NCI-H345 treated with DMSO at 0.1 percent for 48 hours (cell line): ENCODE measurements at regions not wholly inside any gene's neighbourhood (a gene's known extent, or its start where the extent isn't known, plus 50 kb on each side); places are given as distances from the start of the nearest gene placed in this dataset.
"Not testable (repeated sequence)": the region's sequence is repeated elsewhere in the genome, so short reads cannot be mapped to it uniquely, and the experiment has no call there.

Experiments
- DNase-seq: peaks from one replicate; lab custom pipeline; 2025; ENCODE audit not compliant: unreplicated experiment; lab: John Stamatoyannopoulos, UW

DNA sequence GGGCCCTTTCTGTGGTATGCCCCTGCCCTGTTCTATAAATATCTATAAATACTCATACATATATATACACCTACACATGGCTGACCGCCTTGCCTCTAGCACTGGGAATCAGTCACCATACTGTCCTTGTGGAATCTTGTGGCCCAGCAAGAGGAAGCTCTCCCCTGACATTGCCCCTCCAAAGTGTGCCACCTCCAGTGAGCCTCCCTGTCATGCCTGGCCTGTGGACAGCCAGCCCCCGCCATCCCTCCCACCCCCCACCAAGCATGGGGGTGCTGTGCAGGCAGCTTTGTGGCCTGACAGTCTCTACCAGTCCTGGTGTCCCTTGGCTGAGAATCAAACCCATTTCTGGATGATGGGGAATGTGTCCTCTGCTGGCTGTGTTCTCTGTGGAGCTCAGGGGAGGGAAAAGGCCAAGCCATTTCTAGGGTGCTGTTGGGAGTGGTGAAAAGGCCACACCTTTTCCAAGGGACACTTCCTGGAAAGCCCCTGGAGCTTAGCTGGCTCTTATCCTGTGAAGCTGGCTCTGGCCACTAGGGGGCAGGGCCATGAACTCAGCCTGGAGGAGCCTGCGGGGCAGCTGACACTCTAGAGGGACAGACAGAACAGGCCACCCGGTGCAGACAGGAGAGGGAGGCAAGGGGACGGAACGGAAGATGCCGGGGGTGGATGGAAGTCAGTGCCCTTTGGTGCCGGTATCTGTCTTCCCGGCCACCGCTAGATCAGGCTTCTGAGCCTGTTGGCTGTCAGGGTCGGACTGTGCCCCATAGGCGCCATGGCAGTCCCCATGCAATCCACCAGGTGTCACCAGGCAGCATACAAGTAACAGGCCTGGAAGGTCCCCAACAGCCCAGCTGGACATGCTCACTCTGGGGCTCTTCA, 167.2 kb downstream of the TBC1D2B start:
- peak; percentile 10 for DNase-seq

DNA sequence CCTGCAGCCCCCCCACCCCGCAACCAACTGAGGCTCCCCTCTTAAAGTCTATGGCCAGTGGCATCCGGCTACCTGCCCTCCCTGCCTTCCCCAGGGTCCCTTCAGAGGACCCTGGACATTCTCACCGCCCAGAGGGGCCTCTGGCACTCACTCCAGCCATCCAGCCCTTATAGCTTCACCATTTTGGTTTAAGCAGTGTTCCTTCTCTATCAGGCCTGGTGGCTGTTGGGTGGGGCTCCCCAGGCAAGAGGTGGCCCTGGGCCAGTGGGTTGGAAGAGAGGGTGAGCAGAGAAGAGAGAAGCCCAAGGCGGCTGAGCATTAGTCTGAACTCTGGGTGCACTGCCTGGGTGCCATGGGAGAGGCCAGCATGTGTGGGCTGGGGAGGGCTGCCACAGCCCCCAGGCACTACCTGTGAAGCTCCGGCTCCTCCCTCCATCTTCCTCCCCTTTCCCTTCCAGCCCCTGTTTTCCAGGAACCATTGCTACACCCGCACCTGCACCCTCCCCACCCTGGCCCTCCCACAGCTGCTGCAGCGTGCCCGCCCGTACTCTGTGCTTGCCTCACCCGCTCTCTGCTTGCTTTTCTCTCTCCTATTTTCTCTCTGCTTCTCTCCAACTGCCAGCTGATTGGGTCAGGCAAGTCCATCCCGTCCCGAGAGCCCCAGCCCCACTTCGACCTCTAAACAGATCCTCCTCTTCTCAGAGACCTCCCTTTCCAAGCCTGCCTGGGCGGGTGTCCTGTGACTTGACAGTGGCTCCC, 168.2 kb downstream of the TBC1D2B start:
- DNase-seq: no peak

DNA sequence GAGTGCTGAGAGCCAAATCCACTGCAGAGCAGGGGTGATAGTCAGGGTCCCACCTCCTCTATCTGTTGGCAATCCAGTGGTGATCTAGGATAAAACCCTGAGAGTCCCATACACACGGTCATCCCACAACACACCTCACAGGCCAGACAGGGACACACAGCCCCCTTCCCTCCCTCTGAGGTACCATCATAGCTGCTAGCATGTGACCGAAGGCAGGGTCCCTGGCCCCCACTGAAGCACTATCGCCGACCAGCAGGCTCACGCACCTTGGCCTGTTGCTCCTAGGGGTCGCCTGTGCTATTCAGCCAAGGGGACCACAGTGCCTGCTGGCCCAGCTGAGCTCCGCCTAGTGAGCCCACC, 168.8 kb downstream of the TBC1D2B start:
- not testable (repeated sequence) for DNase-seq

DNA sequence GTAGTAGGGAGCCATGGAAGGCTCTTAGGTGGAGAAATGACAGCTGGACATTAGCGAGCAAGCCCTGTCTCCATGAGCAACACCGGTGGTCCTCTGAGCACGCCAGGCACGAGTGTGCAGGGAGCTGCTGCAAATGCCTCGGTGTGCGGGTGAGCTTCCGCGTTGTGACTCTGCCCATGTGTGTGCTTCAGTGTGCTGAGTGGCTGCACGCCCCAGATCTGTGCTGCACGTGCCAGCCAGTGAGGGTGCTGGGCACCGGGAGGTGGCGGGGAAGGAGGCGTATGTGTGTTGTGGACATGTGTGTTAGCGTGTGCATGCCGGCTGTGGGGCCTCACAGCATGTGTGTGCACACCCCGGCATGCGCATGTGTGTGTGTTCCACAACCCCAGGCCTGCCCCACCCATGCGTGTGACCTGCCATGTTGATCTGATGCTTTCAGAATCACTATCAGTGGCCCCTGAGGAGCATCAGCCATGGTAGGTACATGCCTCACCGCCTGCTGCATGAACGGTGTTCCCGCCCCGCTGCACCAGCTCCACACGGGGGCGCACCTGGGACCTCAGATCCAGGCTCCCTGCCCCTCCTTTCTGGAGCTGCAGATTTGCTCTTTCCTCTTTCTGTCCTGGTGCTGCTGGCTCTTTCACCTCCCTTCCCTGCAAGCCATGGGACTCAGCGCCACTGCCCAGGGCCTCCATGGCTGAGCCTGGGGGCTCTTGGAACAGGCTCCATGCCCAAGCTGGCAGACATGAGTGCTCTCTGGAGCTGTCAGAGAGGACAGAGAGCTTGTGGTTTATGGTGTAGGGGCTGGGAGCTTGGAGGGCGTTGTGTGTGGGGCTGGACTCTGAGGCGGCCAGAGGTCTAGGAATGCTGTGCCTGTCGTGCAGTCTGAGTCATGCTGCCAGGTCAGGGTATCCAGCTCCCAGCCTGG, 169.4 kb downstream of the TBC1D2B start:
- peak; percentile 2 for DNase-seq

DNA sequence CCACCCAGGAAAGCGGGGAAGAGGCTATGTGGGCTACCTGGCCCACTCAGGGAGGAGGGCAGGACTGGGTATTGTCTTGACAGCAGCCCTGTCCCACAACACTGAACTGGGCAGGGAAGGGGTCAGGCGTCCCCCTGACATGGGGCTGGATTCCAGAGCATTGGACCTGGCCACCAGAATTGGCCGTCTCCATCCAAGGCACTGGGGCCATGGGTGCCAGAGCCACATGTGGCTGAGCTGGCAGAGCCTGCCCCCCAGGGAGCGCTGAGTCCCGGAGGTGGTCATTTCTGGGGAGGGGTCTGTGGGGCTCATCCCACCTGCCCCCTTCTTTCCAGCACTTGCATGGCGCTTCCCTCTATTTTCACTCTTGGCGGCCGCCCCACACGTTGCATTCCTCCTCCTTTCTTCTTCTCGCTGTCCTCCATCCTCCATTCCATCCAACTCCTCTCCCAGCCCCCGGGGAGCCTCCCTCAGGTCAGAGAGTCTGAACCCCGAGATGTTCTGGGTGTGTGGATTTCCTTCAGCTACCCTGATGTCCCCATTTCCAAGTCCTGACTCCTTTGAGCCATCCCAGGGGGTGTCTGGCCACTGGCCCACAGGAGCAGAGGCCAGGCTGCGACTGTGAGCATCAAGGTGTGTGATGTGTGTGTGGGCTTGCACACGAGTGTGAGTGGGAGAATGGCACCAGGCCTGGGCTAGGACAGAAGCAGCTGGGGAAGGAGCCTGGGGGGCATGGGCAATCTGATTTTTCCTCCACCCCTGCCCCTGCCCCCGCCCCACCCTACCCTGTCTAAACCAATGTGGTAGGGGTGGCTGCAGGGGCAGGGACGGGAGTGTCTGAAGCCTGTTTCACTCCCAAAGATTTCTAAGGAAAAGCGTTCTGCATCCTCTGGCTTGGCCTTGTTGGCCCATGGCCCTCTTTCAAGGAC, 171.2 kb downstream of the TBC1D2B start:
- not testable (repeated sequence) for DNase-seq

DNA sequence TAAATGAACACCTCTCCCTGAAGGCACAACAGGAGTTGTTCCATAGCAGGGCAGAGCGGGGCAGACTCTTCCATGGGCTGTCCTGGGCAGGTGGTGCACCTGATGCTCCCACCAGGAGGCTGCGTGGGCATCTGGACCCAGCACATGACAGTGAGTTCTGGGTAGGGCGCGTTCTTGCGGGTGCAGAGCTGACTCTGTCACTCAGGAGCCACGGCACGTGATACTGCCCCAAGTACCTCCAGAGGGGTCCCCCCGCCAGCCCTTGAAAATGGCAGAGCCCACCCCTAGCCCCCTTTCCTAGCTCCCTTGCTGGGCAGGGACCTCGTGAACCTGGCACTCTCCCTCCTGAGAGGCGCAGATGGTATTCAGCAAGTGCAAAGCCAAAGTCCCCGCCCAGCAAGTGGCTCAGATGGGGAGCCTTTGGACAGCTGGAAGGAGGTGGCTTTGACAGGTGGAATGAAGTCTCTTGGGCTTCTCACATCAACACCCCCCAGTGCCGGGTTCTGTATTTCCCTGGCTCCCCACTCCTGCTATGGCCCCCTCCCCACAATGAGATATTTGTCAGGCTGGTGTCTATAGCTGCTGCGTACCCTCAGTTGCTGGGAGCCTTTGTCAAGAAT, 172.1 kb downstream of the TBC1D2B start:
- DNase-seq: no peak

DNA sequence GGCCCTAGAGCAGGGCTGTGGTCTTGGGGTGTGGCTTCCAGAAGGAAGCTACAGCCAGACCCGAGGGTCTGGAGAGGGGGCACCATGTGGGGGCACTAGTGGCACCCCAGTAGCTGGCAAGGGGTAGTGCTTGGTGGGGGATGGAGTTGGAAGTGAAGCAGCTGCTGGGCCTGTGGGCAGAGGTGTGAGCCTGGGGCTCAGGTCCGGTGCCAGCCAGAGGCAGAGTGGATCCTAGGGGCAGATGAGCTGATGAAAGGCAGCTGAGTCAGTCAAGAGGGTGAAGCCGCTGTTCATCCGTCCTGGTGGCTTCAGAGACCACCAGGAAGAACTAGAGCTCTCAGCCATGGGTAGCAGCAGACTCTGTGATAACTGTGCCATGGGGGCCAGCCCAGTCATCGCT, 172.6 kb downstream of the TBC1D2B start:
- no peak for DNase-seq

DNA sequence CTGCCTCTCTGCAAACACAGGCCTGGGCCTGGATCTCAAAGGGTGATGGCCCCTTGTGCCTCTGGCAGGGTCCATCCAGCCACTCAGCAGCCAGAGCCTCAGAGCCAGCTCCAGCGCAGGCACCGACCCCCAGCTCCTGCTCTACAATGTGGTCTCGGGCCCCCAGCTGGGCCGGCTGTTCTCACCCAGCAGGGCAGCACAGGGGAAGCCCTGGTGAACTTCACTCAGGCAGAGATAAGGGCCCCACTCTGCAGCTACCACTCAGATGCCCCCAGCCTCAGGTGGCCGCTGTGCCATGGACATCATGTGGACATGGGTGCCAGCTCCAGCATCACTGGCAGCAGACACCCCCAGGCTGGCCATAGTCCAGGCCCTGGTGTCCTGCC, 173.1 kb downstream of the TBC1D2B start:
- DNase-seq: no peak

DNA sequence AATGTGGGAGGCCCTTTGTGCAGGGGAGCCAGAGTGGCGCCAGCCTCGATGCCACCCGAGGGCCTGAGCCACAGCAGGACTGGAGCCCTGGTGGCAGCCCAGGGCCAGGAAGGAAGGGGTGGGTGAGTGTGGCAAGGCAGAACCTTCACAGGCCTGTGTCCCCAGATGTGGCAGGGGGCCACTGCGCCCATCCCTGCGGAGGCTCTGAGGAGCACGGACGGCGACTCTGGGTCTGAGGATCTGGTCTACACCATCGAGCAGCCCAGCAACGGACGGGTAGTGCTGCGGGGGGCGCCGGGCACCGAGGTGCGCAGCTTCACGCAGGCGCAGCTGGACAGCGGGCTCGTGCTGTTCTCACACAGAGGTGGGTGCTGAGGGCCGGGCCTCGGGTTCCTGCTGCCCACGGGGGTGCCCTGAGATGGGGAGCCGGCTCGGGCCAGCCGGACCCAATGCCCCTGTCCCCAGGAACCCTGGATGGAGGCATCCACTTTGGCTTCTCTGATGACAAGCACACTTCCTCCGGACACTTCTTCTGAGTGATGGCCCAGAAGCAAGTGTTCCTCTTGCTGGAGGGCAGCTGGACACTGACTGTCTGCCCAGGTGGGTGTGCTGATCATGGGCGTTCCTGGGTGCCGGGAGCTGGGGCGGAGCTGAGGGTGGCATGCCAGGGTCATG, 173.6 kb downstream of the TBC1D2B start:
- DNase-seq: not testable (repeated sequence)

DNA sequence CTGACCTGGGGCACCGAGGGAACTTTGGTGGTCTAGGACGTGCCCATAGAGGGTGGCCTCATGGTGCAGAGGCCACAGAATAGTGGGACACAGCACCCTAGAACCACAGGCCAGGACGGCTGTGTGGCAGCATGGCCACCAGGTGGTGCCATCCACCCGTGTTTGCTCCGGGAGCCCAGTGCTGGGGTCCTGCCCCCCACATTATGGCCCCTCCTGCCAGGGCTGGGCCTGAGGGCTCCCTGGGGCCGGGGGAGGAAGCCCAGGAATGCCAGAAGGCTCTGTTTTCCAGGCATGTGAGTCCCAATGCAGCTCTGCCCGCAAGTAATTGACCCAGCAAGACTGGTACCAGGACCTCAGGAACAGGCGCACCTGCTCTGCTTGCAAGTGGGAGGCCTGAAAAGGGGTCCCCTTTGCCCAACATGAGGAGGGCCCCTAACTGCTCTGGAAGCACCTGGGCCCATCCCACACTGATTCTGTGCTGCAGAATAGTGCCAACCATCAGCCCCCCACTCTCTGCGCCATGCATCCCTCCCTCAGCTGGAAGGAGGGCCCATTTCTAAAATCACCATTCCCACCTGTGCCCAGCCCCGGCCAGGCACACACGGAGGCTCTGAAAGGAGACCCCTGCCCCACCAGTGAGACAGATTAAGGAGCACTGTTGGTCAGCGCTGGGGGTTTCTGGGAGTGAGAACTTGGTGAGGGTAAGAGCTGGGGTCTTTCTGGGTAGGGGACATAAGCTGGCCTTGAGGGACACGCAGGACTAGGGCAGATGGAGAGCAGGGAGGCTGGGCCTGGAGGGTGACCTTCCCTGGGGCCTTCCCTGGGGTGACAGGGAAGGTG, 174.4 kb downstream of the TBC1D2B start:
- not testable (repeated sequence) for DNase-seq

DNA sequence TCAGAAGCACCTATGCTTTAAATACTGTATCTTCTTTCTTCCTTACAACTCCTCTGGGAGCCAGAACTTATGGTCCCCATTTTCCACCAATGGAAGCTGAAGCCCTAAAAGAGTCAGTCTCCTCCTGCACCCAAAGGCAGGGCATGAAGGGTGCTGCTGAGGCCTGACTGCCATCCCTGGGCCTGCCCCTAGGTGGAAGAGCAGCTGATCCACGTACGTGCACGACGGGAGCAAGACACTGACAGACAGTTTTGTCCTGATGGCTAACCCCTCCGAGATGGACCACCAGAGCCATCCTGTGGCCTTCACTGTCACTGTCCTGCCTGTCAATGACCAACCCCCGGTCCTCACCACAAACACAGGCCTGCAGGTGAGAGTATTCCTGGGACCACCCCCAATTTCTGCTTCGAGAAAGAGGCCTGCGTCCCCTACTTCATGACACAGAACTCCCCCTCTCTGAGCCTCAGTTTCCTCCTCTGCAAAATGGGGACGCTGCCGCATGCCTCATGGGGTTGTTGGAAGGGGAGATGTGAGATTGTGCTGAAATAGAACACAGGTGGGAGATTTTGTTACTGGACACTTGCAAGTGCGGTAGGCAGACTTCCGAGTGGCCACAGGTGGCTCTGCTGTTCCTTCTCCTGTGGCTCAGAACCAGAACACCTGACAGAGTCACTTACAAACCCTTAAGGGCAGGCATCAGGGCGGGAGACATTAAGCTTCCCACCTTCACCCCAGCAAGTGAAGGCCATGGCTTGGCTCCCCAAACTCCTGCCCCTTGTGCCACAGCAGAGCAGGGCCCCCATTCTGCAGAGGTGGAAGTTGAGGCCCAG, 175.4 kb downstream of the TBC1D2B start:
- DNase-seq: no peak

DNA sequence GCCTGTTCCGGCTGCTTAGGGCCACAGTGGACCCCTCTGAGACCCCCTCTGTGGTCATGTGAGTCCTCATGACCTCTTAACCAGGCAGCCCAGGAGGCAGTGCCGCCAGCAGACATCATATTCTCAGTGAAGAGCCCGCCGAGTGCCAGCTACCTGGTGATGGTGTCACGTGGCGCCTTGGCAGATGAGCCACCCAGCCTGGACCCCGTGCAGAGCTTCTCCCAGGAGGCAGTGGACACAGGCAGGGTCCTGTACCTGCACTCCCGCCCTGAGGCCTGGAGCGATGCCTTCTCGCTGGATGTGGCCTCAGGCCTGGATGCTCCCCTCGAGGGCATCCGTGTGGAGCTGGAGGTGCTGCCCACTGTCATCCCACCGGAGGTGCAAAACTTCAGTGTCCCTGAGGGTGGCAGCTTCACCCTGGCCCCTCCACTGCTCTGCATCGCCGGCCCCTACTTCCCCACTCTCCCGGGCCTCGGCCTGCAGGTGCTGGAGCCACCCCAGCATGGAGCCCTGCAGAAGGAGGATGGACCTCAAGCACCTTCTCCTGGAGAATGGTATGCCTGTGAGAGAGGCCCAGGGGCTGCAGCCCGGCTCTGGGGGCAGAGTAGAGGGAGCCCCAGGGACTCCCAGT, 176.1 kb downstream of the TBC1D2B start:
- DNase-seq: no peak

DNA sequence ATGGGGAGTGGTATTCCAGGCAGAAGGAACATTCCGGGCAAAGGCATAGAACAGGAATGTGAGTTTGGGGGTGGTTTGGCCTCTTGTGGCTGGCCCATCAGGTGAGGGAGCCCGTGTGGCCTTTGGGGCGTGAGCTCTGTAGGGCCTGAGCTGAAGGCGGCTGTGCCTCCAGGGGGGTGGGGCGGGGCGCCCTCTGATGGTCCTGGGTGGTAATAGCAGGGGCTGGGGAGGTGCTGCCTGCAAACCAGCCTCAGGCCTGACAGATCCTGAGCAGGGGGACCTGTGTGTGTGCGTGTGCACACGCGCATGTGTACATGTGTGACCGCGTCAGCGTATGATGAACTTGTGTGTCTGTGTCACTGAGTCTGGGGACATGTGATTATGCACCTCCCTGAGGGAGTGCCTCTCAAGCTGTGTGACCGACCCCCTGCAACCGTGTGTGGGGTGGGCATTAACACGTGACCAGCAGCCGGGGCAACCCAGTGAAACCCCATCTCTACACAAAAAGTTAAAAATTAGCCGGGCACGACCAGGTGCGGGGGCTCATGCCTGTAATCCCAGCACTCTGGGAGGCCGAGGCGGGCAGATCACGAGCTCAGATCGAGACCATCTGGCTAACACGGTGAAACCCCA, 177.1 kb downstream of the TBC1D2B start:
- not testable (repeated sequence) for DNase-seq

DNA sequence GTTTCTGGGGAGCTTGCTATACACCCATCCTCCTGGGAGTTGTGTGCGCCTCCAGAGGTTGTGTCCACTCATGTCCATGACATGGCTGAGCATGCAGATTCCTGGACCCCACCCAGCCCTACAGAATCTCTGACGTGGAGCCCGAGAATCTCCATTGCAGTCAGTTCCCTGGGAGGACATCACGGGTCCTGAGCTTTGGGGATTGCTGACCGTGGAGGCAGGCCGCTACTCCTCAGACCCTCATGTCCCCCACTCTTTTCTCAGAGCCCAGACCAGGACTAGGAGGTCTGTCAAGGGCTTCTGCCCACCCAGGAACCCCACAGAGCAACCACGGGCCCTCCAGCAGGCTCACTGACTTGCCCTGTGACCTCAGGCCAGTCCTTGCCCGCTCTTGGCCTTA, 177.7 kb downstream of the TBC1D2B start:
- not testable (repeated sequence) for DNase-seq

DNA sequence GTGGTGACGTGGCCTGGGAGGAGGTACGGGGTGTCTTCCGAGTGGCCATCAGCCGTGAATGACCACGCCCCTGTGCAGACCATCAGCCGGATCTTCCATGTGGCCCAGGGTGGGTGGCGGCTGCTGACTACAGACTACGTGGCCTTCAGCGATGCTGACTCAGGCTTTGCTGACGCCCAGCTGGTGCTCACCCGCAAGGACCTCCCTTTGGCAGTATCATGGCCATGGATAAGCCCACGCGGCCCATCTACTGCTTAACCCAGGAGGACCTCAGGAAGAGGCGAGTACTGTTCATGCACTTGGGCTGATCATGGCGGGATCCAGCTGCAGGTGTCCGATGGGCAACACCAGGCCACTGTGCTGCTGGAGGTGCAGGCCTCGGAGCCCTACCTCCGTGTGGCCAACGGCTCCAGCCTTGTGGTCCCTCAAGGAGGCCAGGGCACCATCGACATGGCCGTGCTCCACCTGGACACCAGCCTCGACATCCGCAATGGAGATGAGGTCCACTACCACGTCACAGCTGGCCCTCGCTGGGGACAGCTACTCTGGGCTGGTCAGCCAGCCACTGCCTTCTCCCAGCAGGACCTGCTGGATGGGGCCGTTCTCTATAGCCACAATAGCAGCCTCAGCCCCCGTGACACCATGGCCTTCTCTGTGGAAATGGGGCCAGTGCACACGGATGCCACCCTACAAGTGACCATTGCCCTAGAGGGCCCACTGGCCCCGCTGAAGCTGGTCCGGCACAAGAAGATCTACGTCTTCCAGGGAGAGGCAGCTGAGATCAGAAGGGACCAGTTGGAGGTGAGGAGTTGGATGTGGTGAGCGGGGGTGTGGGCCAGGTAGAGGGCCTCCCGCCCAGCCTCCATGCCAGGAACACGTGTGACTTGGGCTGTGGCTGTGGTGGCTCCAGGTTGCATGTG, 178.4 kb downstream of the TBC1D2B start:
- DNase-seq: no peak
